ENCODE measurements at regions not wholly inside any gene's neighbourhood (a gene's known extent, or its start where the extent isn't known, plus 50 kb on each side); places are given as distances from the start of the nearest gene placed in this dataset.

GRCh38 chr2:12107321-12107720 lies 360.9 kb downstream of the LPIN1 start:
- no peaks in the 10 kb centered on the region for H4K20me1 ChIP-seq (ENCODE audit: insufficient read depth)
- TF ChIP-seq EZH2 (IDR thresholded peaks at IDR 0.05; ENCODE audit: low read depth) (no peak), CTCF (conservative IDR thresholded peaks at IDR 0.05) (no peak)
- no peaks in the 10 kb centered on the region for H3K79me2 ChIP-seq (ENCODE audit: low read depth)
- no peak overlapping the region for H3K4me3 ChIP-seq
- 0 out of 2 replicates have a peak, but pooled peaks cover 3% of the 10 kb centered on the region for H3F3A ChIP-seq (ENCODE audit: insufficient read depth, low read depth)
- H3K27me3 ChIP-seq (ENCODE audit: insufficient read depth, low read depth) = no peaks in the 10 kb centered on the region
- H3K4me1 ChIP-seq (replicated peaks; ENCODE audit: insufficient read depth) = peaks cover 8% of the 10 kb centered on the region; the same call in 1 of the 2 replicates
- H3K9me2 ChIP-seq (ENCODE audit: insufficient read depth) = no peaks in the 10 kb centered on the region
- no TSS peak for BruUV-seq (replicated peaks)
- intact Hi-C loops (cut with micrococcal nuclease; ENCODE audit: unreplicated experiment) = no loop called here
- H3K4me2 ChIP-seq = no peak overlapping the region
- POLR2A ChIA-PET (ENCODE audit: unreplicated experiment) = interaction anchor here (0.5 kb wide), 1 partner anchor 335 kb away, joined by 13 read pairs; no protein-coding TSS in a partner anchor
- no peak overlapping the region for H3K27ac ChIP-seq
- H3K36me3 ChIP-seq (ENCODE audit: low read depth) = no peaks in the 10 kb centered on the region
- no peak overlapping the region for H2AFZ ChIP-seq
- no peaks in the 10 kb centered on the region for H3K9me3 ChIP-seq (ENCODE audit: insufficient read depth, low read depth)
- no peak for DNase-seq
- CTCF ChIA-PET = no interaction called here

GRCh38 chr2:12107939-12108338 lies 361.5 kb downstream of the LPIN1 start:
- POLR2A ChIA-PET (ENCODE audit: unreplicated experiment) = no interaction called here

GRCh38 chr2:12109363-12110017 lies 363.1 kb downstream of the LPIN1 start:
- TF ChIP-seq CTCF (conservative IDR thresholded peaks at IDR 0.05) (no peak), EZH2 (IDR thresholded peaks at IDR 0.05; ENCODE audit: low read depth) (no peak)
- Histone ChIP-seq H2AFZ (no peak overlapping the region), H3K9me3 (ENCODE audit: insufficient read depth, low read depth) (no peaks in the 10 kb centered on the region), H4K20me1 (ENCODE audit: insufficient read depth) (no peaks in the 10 kb centered on the region), H3K9me2 (ENCODE audit: insufficient read depth) (no peaks in the 10 kb centered on the region), H3K36me3 (ENCODE audit: low read depth) (no peaks in the 10 kb centered on the region), H3K79me2 (ENCODE audit: low read depth) (no peaks in the 10 kb centered on the region), H3K4me3 (no peak overlapping the region), H3K4me1 (replicated peaks; ENCODE audit: insufficient read depth) (peaks cover 8% of the 10 kb centered on the region; the same call in 1 of the 2 replicates), H3K27me3 (ENCODE audit: insufficient read depth, low read depth) (no peaks in the 10 kb centered on the region), H3F3A (ENCODE audit: insufficient read depth, low read depth) (0 out of 2 replicates have a peak, but pooled peaks cover 3% of the 10 kb centered on the region), H3K4me2 (no peak overlapping the region), H3K27ac (no peak overlapping the region)
- no TSS peak for BruUV-seq (replicated peaks)
- ChIA-PET POLR2A (ENCODE audit: unreplicated experiment) (no interaction called here), CTCF (no interaction called here)
- no peak for DNase-seq
- intact Hi-C loops (cut with micrococcal nuclease; ENCODE audit: unreplicated experiment) = no loop called here

More at GRCh38 chr2:12107939-12108338, 361.5 kb downstream of the LPIN1 start:
- intact Hi-C loops (cut with micrococcal nuclease; ENCODE audit: unreplicated experiment) = no loop called here
- Histone ChIP-seq H3K4me2 (no peak overlapping the region), H3K9me2 (ENCODE audit: insufficient read depth) (no peaks in the 10 kb centered on the region), H2AFZ (no peak overlapping the region), H3K4me1 (replicated peaks; ENCODE audit: insufficient read depth) (peaks cover 8% of the 10 kb centered on the region; the same call in 1 of the 2 replicates), H3K79me2 (ENCODE audit: low read depth) (no peaks in the 10 kb centered on the region), H3F3A (ENCODE audit: insufficient read depth, low read depth) (0 out of 2 replicates have a peak, but pooled peaks cover 3% of the 10 kb centered on the region), H3K36me3 (ENCODE audit: low read depth) (no peaks in the 10 kb centered on the region), H3K27ac (no peak overlapping the region), H3K4me3 (no peak overlapping the region), H4K20me1 (ENCODE audit: insufficient read depth) (no peaks in the 10 kb centered on the region), H3K9me3 (ENCODE audit: insufficient read depth, low read depth) (no peaks in the 10 kb centered on the region), H3K27me3 (ENCODE audit: insufficient read depth, low read depth) (no peaks in the 10 kb centered on the region)
- CTCF ChIA-PET = no interaction called here
- DNase-seq = no peak
- no TSS peak for BruUV-seq (replicated peaks)
- no peak for TF ChIP-seq CTCF (conservative IDR thresholded peaks at IDR 0.05)
- TF ChIP-seq EZH2 (IDR thresholded peaks at IDR 0.05; ENCODE audit: low read depth) = no peak
